ENCODE measurements at regions not wholly inside any gene's neighbourhood (a gene's known extent, or its start where the extent isn't known, plus 50 kb on each side); places are given as distances from the start of the nearest gene placed in this dataset.

DNA sequence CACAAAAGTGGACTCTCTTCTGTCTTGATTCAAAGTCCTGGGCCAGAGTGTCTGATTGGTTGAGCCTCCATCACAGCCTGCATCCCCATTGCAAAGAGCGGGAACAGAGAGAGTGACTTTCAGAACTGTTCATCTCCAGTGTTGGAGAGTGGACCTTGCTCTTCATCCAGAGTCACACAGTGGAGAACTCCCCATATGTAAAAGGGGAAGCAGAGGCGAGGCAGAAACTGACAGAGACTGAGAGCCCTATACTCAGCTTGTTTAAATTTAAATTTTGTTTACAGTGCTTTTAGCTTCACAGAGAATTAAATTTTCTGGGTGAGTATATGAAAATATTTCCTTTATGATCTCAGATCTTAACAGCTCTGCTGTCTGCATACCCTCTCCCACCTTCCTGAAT lies 70.0 kb upstream of the SSBP2 start:
- TF ChIP-seq, protein P1, sequence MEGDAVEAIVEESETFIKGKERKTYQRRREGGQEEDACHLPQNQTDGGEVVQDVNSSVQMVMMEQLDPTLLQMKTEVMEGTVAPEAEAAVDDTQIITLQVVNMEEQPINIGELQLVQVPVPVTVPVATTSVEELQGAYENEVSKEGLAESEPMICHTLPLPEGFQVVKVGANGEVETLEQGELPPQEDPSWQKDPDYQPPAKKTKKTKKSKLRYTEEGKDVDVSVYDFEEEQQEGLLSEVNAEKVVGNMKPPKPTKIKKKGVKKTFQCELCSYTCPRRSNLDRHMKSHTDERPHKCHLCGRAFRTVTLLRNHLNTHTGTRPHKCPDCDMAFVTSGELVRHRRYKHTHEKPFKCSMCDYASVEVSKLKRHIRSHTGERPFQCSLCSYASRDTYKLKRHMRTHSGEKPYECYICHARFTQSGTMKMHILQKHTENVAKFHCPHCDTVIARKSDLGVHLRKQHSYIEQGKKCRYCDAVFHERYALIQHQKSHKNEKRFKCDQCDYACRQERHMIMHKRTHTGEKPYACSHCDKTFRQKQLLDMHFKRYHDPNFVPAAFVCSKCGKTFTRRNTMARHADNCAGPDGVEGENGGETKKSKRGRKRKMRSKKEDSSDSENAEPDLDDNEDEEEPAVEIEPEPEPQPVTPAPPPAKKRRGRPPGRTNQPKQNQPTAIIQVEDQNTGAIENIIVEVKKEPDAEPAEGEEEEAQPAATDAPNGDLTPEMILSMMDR (IDR thresholded peaks at IDR 0.05; ENCODE audit: borderline replicate concordance, extremely low read depth, low read length, poor library complexity, severe bottlenecking), result no peak
- no peak for TF ChIP-seq EZH2 (IDR thresholded peaks at IDR 0.05; ENCODE audit: borderline replicate concordance, low read depth, low read length, severe bottlenecking)
